Mesodermal cell (in vitro differentiated cells): ENCODE measurements at regions not wholly inside any gene's neighbourhood (a gene's known extent, or its start where the extent isn't known, plus 50 kb on each side); places are given as distances from the start of the nearest gene placed in this dataset.

Experiments
- H3K27ac ChIP-seq: 2 replicates; pipeline ENCODE4 v1.7.0; 2013; ENCODE audit warnings: mild to moderate bottlenecking, low read depth, low read length, moderate library complexity; ENCODE audit not compliant: severe bottlenecking
- H3K36me3 ChIP-seq: 2 replicates; pipeline ENCODE4 v1.7.1; 2013; ENCODE audit warnings: mild to moderate bottlenecking, low read length, moderate library complexity; ENCODE audit not compliant: control insufficient read depth, insufficient read depth
- H3K4me1 ChIP-seq: one replicate; pipeline ENCODE4 v1.7.1; 2013; ENCODE audit warnings: mild to moderate bottlenecking, low read length; ENCODE audit not compliant: insufficient read depth, control insufficient read depth, poor library complexity, severe bottlenecking
- H3K4me3 ChIP-seq: 2 replicates; pipeline ENCODE4 v1.7.0; 2013; ENCODE audit warnings: low read length, control low read depth, mild to moderate bottlenecking; ENCODE audit not compliant: insufficient read depth, poor library complexity, severe bottlenecking; ENCODE audit errors: extremely low read depth
- H3K9me3 ChIP-seq: 2 replicates; pipeline ENCODE4 v1.7.1; 2013; ENCODE audit warnings: mild to moderate bottlenecking, low read length, moderate library complexity; ENCODE audit not compliant: control insufficient read depth
- WGBS, 2 experiments: methylation state at CpG; one replicate each; pipeline ENCODE4 v1.1.5; 2013; ENCODE audit warnings: missing lambda C conversion rate in 2 of 2; ENCODE audit not compliant: insufficient coverage in 2 of 2; 5-methylcytosine and 5-hydroxymethylcytosine counted together

DNA sequence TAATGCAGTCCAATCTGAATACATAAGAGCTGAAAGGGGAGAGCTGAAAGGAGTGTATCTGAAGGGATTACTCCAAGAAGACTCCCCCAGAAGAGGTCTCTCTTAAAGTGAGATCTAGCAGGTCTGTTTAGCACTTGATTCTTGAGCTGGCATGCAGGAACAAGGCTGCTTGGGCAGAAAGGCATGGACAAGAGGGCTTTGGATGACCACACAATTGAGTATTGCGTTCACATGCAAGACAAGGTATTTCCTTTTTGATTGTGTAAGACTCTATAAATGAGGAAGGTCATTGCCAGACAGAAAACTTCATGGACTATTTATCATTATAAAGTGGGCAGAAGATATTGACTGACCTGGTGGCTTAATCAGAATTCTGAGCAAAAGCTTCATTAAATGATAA, 145.5 kb upstream of the AFF2 start:
- Histone ChIP-seq H3K36me3 (no peaks in the 10 kb centered on the region), H3K4me3 (no peak overlapping the region), H3K4me1 (no peaks in the 10 kb centered on the region), H3K27ac (no peak overlapping the region), H3K9me3 (no peaks in the 10 kb centered on the region)
- WGBS, 2 experiments, result no CpG with 5 or more reads among the region's 1 CpG

- Histone ChIP-seq H3K9me3 (no peaks in the 10 kb centered on the region), H3K4me3 (no peak overlapping the region), H3K27ac (no peak overlapping the region), H3K36me3 (no peaks in the 10 kb centered on the region), H3K4me1 (no peaks in the 10 kb centered on the region)
These were observed 138.8 kb upstream of the AFF2 start for GRCh38 chrX:148361641-148362040.

DNA sequence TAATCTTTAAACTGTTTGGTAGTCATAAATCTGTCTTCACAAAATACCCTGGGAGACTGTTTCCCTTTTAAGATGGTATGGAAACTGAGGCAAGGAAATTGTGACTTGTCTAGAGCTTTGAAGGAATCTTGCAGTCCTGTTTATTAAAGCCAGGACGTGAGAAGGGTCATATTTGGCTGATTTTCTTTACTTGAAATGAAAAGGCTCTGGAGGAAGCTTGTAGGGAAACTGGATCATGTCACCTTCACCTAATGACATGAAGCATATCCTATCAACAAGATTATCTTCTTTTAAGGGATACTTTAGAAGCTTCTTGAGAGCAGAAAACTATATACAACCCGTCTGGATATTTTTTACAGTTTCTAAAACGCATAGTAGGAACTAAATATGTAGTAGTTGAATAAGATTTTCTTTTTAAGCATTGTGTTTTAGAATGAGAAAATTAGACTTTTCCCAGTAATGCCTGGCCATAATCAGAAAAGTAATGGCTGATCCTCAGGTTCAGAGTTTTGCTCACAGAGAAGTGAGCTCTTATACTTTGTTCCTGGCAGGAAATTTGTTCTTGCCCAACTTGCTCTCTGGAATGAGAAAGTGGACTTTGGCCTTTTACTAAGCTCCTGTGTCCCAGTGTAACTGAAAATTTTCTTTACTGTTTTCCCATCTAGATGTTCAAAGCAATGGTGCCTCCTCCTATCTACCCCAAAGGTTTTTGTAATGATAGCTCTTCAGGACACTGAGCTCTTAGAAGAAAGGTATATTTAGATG, 136.8 kb upstream of the AFF2 start:
- Histone ChIP-seq H3K4me3 (no peak overlapping the region), H3K27ac (no peak overlapping the region), H3K9me3 (no peaks in the 10 kb centered on the region), H3K4me1 (no peaks in the 10 kb centered on the region), H3K36me3 (no peaks in the 10 kb centered on the region)
- WGBS, 2 experiments, result 80% methylated on average over 1 of the region's 3 CpGs; no CpG with 5 or more reads in 1 of the 2 experiments

GRCh38 chrX:148365233-148365632, 135.2 kb upstream of the AFF2 start:
- no CpG with 5 or more reads among the region's 2 CpGs for WGBS, 2 experiments
- Histone ChIP-seq H3K9me3 (no peaks in the 10 kb centered on the region), H3K4me3 (no peak overlapping the region), H3K27ac (no peak overlapping the region), H3K4me1 (no peaks in the 10 kb centered on the region), H3K36me3 (no peaks in the 10 kb centered on the region)

DNA sequence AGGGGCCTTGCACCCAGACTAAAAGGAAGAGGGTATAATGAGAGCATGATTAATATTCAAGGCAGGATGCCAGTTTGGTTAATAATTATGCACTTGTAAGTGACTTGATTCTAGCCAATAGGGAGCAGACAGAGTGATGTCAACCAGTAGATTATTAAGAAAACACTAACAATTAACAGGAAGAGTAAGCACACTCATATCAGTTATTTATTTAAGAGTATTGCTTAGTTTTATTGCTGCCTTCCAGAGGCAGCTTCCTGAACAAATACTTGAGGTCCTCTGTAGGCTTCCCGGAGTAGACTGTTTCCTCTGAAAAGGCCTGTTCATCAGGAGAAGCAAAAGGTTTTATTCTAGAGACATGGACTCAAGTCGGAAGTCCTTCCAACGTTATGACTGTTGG, 129.1 kb upstream of the AFF2 start:
- no peaks in the 10 kb centered on the region for H3K36me3 ChIP-seq
- H3K27ac ChIP-seq, result no peak overlapping the region
- WGBS, 2 experiments, result 67% methylated on average over 1 of the region's 3 CpGs; no CpG with 5 or more reads in 1 of the 2 experiments
- H3K4me1 ChIP-seq, result no peaks in the 10 kb centered on the region
- no peak overlapping the region for H3K4me3 ChIP-seq
- no peaks in the 10 kb centered on the region for H3K9me3 ChIP-seq

DNA sequence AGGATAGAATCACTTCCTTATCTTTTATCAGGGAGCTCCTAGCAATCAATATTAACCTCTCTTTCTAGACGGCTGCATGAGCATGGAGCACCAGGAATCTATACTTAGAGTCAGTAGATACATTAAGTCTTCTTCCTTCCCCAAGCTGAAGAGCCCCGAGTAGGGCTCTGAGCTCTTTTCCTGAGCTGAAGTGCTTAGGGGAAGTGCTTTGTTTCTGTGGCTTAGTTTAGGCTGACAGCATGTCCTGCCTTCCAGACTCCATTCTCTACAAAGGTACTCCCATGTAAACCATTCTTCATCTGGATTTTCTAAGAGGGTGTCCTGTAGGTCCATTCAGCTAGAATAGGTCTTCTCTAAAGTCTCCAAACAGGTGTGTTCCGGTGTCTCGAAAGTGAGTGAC, 127.5 kb upstream of the AFF2 start:
- Histone ChIP-seq H3K4me1 (no peaks in the 10 kb centered on the region), H3K9me3 (no peaks in the 10 kb centered on the region)
- WGBS, 2 experiments, result no CpG with 5 or more reads among the region's 4 CpGs

DNA sequence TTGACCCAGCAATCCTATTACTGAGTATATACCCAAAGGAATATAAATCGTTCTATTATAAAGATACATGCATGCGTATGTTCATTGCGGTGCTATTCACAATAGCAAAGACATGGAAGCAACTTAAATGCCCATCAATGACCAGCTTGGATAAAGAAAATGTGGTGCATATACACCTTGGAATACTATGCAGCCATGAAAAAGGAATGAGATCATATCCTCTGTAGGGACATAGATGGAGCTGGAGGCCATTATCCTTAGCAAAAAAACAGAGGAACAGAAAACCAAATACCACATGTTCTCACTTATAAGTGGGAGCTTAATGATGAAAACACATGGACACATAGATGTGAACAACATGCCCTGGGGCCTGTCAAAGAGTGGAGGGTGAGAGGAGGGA, 124.1 kb upstream of the AFF2 start:
- Histone ChIP-seq H3K9me3 (no peaks in the 10 kb centered on the region), H3K4me1 (peaks cover 7% of the 10 kb centered on the region), H3K4me3 (no peak overlapping the region), H3K36me3 (no peaks in the 10 kb centered on the region), H3K27ac (no peak overlapping the region)
- 100% methylated on average over 2 of the region's 3 CpGs; no CpG with 5 or more reads in 1 of the 2 experiments for WGBS, 2 experiments

More for the DNA sequence above, 127.5 kb upstream of the AFF2 start:
- no peak overlapping the region for H3K4me3 ChIP-seq
- no peak overlapping the region for H3K27ac ChIP-seq
- H3K36me3 ChIP-seq, result no peaks in the 10 kb centered on the region

DNA sequence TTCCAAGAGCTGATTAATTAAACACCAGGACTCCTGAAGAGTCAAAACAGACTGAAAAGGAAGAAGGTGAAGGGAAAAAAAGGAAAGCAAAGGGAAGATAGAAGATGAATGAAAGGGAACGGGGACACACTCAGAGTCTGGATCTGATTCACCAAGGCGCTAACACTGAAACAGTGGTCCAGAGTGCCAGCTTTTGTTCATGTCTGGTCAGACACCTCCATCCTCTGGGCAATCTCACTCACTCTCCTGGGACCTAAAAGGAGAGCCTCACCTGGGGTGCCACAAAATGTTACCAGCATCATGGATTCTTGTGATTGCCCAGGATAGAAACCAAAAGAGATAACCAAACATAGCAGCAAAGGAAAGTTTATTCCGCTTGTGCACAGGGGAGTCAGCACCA, 120.3 kb upstream of the AFF2 start:
- WGBS, 2 experiments, result 80% methylated on average over 1 of the region's 3 CpGs; no CpG with 5 or more reads in 1 of the 2 experiments
- no peaks in the 10 kb centered on the region for H3K36me3 ChIP-seq
- peaks cover 10% of the 10 kb centered on the region for H3K4me1 ChIP-seq
- H3K4me3 ChIP-seq, result no peak overlapping the region
- no peak overlapping the region for H3K27ac ChIP-seq
- no peaks in the 10 kb centered on the region for H3K9me3 ChIP-seq

DNA sequence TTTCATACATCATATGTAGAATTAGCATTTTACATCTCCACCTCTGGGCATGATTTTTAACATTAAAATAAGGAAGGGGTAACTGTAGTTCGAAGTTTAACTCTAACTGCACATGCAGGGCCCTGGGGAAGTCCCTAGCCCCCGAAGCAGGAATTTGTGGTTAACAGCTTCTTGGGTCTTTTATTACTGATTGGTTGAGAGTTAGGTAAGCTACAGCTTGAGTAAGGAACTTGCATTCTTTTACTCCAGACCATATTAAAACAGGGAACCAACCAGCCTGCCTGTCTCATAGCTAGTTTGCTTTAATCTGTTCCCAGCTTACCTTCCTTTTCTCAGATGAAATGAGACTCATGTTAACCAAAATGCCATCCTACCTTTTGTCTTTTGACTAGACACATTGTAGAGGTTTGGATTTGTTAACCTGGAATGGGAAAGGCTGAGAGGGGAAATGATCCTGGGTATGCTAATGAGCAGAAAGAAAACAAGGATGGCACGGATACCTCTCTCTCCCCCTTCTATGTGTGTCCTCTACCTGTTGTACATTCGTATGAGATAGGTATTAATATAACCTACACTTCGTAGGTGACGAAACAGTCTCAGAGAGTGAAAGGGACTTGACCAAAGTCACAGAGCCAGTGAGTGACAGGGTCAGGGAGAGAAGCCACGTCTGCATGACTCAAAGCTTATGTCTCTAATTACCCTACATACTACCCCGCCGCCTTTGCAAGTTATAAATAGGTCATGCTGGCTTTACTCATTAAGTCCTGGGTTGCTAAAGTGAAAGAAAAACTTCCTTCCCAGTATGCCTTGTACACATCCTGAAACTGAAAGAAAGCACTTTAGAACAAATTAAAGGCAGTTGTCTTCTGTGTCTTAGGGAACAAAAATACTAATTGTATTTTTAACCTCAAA, 119.5 kb upstream of the AFF2 start:
- peaks cover 10% of the 10 kb centered on the region for H3K4me1 ChIP-seq
- no peaks in the 10 kb centered on the region for H3K36me3 ChIP-seq
- no peak overlapping the region for H3K4me3 ChIP-seq
- H3K9me3 ChIP-seq, result no peaks in the 10 kb centered on the region
- no CpG with 5 or more reads among the region's 9 CpGs for WGBS, 2 experiments
- no peak overlapping the region for H3K27ac ChIP-seq

- no peak overlapping the region for H3K27ac ChIP-seq
- no peaks in the 10 kb centered on the region for H3K9me3 ChIP-seq
- H3K36me3 ChIP-seq, result no peaks in the 10 kb centered on the region
- 80% methylated on average over 1 of the region's 2 CpGs; no CpG with 5 or more reads in 1 of the 2 experiments for WGBS, 2 experiments
- no peak overlapping the region for H3K4me3 ChIP-seq
- peaks cover 10% of the 10 kb centered on the region for H3K4me1 ChIP-seq
These were observed 118.8 kb upstream of the AFF2 start for GRCh38 chrX:148381603-148382002.

GRCh38 chrX:148382983-148383382, 117.4 kb upstream of the AFF2 start:
- no peak overlapping the region for H3K4me3 ChIP-seq
- 25% methylated on average over 1 of the region's 2 CpGs; no CpG with 5 or more reads in 1 of the 2 experiments for WGBS, 2 experiments
- no peaks in the 10 kb centered on the region for H3K9me3 ChIP-seq
- H3K4me1 ChIP-seq, result peaks cover 10% of the 10 kb centered on the region
- H3K36me3 ChIP-seq, result no peaks in the 10 kb centered on the region
- H3K27ac ChIP-seq, result no peak overlapping the region
